Osteocyte (in vitro differentiated cells): ENCODE measurements at regions not wholly inside any gene's neighbourhood (a gene's known extent, or its start where the extent isn't known, plus 50 kb on each side); places are given as distances from the start of the nearest gene placed in this dataset.

Source experiments
- DNase-seq: peaks from one replicate; pipeline ENCODE4 v3.0.0; 2021; ENCODE audit warnings: mixed read lengths; ENCODE audit not compliant: unreplicated experiment; ENCODE audit errors: extremely low spot score
- H3K27ac Mint-ChIP-seq: one replicate; pipeline ENCODE4 v1.8.0; 2021; ENCODE audit warnings: mild to moderate bottlenecking, mixed read lengths; ENCODE audit not compliant: unreplicated experiment
- H3K27me3 Mint-ChIP-seq: one replicate; pipeline ENCODE4 v1.8.0; 2021; ENCODE audit warnings: mixed read lengths; ENCODE audit not compliant: unreplicated experiment
- H3K36me3 Mint-ChIP-seq: one replicate; pipeline ENCODE4 v1.8.0; 2021; ENCODE audit warnings: mixed read lengths; ENCODE audit not compliant: unreplicated experiment
- H3K4me1 Mint-ChIP-seq: one replicate; pipeline ENCODE4 v1.8.0; 2021; ENCODE audit warnings: mixed read lengths; ENCODE audit not compliant: unreplicated experiment
- H3K4me3 Mint-ChIP-seq: one replicate; pipeline ENCODE4 v1.8.0; 2021; ENCODE audit warnings: mild to moderate bottlenecking, moderate library complexity, mixed read lengths; ENCODE audit not compliant: unreplicated experiment
- H3K9me3 Mint-ChIP-seq: one replicate; pipeline ENCODE4 v1.8.0; 2021; ENCODE audit warnings: mixed read lengths; ENCODE audit not compliant: unreplicated experiment
- TF ChIP-seq, protein P1 (sequence below): fragments of 200-600 bp; sonication (generic); IDR thresholded peaks from 2 replicates; pipeline ENCODE4 v1.5.0; 2021; ENCODE audit warnings: antibody characterized with exemption, mild to moderate bottlenecking, moderate library complexity

DNA sequence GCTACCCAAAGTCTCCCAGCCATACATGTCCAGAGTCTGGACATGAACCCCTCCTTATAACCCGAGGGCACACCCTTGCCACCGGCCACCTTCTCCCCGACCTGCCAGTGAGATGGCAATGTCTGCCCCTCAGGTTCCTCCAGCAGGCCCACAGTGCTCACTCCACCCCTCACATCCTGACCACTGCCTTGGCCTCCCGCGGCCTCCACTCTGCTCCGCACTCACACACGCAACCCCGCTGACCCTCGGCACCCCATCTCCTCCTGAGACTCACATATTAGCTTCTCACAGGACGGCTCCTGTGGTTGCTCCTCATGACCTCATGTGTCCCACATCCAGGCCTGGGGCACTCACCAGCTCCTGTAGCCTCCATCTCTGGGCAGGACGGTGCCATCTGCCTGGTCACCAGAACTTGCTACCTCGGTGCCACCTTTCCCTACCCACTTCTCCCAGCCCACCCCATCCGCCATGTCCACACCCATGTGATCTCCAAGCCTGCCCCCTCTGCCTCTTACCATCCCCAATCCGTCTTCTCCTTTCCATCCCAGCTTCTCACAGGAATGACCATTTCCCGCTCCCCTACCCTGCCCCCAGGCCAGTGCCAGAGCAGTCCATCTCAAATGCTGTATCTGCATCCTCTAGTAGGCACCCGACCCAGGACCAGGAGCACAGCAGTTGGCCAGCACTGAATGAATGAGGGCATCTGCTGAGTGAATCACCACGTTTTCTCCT, 198.6 kb upstream of the DIO3 start:
- TF ChIP-seq, protein P1, sequence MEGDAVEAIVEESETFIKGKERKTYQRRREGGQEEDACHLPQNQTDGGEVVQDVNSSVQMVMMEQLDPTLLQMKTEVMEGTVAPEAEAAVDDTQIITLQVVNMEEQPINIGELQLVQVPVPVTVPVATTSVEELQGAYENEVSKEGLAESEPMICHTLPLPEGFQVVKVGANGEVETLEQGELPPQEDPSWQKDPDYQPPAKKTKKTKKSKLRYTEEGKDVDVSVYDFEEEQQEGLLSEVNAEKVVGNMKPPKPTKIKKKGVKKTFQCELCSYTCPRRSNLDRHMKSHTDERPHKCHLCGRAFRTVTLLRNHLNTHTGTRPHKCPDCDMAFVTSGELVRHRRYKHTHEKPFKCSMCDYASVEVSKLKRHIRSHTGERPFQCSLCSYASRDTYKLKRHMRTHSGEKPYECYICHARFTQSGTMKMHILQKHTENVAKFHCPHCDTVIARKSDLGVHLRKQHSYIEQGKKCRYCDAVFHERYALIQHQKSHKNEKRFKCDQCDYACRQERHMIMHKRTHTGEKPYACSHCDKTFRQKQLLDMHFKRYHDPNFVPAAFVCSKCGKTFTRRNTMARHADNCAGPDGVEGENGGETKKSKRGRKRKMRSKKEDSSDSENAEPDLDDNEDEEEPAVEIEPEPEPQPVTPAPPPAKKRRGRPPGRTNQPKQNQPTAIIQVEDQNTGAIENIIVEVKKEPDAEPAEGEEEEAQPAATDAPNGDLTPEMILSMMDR = no peak
- no peak overlapping the region for H3K4me3 Mint-ChIP-seq
- H3K27ac Mint-ChIP-seq = no peak overlapping the region
- H3K4me1 Mint-ChIP-seq = no peaks in the 10 kb centered on the region
- peak; percentile 76 for DNase-seq
- H3K27me3 Mint-ChIP-seq = no peaks in the 10 kb centered on the region
- H3K9me3 Mint-ChIP-seq = peaks cover 7% of the 10 kb centered on the region
- no peaks in the 10 kb centered on the region for H3K36me3 Mint-ChIP-seq

DNA sequence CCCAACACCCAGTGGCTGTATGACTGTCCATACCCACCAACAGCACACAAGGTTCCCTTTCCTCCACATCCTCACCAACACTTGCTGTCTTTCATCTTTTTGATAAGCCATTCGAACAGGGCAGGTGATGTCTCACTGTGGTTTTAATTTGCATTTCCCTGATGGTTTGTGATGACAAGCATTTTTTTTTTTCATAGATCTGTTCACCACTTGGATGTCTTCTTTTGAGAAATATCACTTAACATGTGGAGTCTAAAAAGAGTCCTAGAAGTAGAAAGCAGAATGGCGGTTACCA, 198.1 kb upstream of the DIO3 start:
- no peak overlapping the region for H3K27ac Mint-ChIP-seq
- H3K9me3 Mint-ChIP-seq = peaks cover 7% of the 10 kb centered on the region
- no peaks in the 10 kb centered on the region for H3K27me3 Mint-ChIP-seq
- no peak overlapping the region for H3K4me3 Mint-ChIP-seq
- DNase-seq = no peak
- no peaks in the 10 kb centered on the region for H3K36me3 Mint-ChIP-seq
- TF ChIP-seq, protein P1 = no peak
- H3K4me1 Mint-ChIP-seq = no peaks in the 10 kb centered on the region

DNA sequence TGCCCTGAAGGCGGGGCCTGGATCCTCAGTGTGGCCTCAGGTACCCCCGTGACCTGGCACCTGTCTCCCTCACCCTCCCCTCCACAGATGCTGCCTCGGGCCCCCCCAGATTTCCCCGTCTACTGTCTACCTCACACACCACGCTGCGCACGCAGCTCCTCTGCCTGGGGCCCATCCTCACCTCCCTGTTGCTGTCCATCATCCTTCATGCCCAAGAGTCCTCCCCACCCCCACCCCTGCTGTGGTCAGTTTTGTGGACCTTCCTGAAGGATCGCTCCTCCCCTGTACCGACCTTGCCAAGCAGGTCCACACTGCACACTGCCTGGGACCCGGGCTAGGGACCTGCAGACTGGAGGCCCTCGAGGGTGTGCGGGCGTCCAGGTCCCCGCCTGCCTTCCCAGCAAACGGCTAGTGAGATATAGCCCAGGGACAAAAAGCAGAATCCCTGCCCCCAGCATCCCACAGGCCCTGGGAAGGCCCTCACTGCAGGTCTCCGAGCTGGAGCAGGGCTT, 197.4 kb upstream of the DIO3 start:
- no peaks in the 10 kb centered on the region for H3K27me3 Mint-ChIP-seq

DNA sequence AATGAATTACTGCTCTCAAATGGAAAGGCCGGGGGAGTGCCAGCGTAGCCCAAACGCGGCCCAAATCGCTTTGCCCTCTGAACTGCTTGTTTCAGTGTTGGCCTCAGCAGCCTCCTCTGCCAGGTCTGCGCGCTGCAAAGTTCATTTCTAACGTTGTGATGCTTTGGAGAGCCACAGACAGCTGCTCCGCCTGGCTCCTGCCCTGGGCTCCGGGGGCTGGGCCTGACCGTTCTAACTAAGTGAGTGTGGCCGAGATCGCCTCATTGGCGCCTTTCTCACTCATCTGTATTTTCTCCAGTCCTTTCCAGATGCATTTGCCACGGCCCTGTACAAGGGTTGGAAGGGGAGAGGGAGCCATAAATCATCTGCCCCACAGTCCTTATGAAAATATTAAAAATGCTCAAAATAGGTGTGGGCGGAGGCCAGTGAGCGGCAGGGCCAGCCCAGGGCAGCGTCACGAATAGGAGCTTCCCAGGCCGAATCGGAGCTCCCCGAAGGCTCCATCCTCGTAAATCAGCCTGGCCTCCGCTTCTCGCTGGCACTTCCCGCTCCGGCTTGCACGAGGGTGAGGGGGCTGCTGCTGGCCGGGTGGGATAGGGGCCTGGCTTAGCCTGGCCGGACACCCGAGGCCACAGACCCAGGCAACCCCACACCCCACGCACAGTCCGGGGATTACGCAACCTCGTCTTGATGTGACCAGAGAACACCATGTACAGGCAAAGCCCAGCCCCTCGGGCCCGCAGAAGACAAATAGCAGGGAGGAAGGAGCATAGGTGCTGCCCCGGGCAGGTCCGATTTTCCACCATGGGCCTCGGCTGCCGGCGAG, 196.6 kb upstream of the DIO3 start:
- Mint-ChIP-seq H3K27ac (no peak overlapping the region), H3K4me1 (no peaks in the 10 kb centered on the region), H3K27me3 (no peaks in the 10 kb centered on the region), H3K4me3 (no peak overlapping the region), H3K9me3 (peaks cover 3% of the 10 kb centered on the region), H3K36me3 (no peaks in the 10 kb centered on the region)
- TF ChIP-seq, protein P1 = no peak
- DNase-seq = peak; percentile 78

More for the DNA sequence above, 197.4 kb upstream of the DIO3 start:
- no peak overlapping the region for H3K27ac Mint-ChIP-seq
- no peaks in the 10 kb centered on the region for H3K4me1 Mint-ChIP-seq
- H3K4me3 Mint-ChIP-seq = no peak overlapping the region
- H3K36me3 Mint-ChIP-seq = no peaks in the 10 kb centered on the region
- H3K9me3 Mint-ChIP-seq = peaks cover 4% of the 10 kb centered on the region
- peak; percentile 75 for DNase-seq
- TF ChIP-seq, protein P1 = no peak
